ENCODE measurements at regions not wholly inside any gene's neighbourhood (a gene's known extent, or its start where the extent isn't known, plus 50 kb on each side); places are given as distances from the start of the nearest gene placed in this dataset.

- Histone ChIP-seq H3K4me1 (peaks cover 5 to 29% of the 10 kb centered on the region in 2 donors), H3K9me3 (no peaks in the 10 kb centered on the region), H3K4me3 (no peak overlapping the region), H3K36me3 (no peaks in the 10 kb centered on the region), H3K27ac (no peak overlapping the region), H3K27me3 (no peaks in the 10 kb centered on the region)
- intact Hi-C loops (cut with DNase I), result no loop called here
- no peak for TF ChIP-seq CTCF (IDR thresholded peaks at IDR 0.05)
- DNase-seq, result no peak
- ATAC-seq, result peak; percentile 24
Observed at GRCh38 chr14:100398044-100398443, 74.9 kb downstream of the SLC25A47 start.

- no peak for ATAC-seq
- peaks cover 0 to 29% of the 10 kb centered on the region in 2 donors for H3K4me1 ChIP-seq
- intact Hi-C loops (cut with DNase I), result no loop called here
Observed at GRCh38 chr14:100399052-100399849, 76.1 kb downstream of the SLC25A47 start.

GRCh38 chr14:100400115-100400514, 77.0 kb downstream of the SLC25A47 start:
- Histone ChIP-seq H3K36me3 (no peaks in the 10 kb centered on the region), H3K4me1 (peaks cover 0 to 29% of the 10 kb centered on the region in 2 donors), H3K27ac (peak overlapping the region in 1 of 2 donors; percentile 18), H3K4me3 (no peak overlapping the region), H3K27me3 (no peaks in the 10 kb centered on the region), H3K9me3 (no peaks in the 10 kb centered on the region)
- intact Hi-C loops (cut with DNase I), result no loop called here
- no peak for ATAC-seq
- TF ChIP-seq CTCF (IDR thresholded peaks at IDR 0.05), result no peak
- DNase-seq, result no peak

More at GRCh38 chr14:100399052-100399849, 76.1 kb downstream of the SLC25A47 start:
- H3K36me3 ChIP-seq, result no peaks in the 10 kb centered on the region
- no peak for DNase-seq
- no peak overlapping the region for H3K4me3 ChIP-seq
- H3K27ac ChIP-seq, result peak overlapping the region in 1 of 2 donors; percentile 18
- H3K27me3 ChIP-seq, result no peaks in the 10 kb centered on the region
- no peak for TF ChIP-seq CTCF (IDR thresholded peaks at IDR 0.05)
- H3K9me3 ChIP-seq, result no peaks in the 10 kb centered on the region

GRCh38 chr14:100401031-100401692, 78.0 kb downstream of the SLC25A47 start:
- DNase-seq (no peak), ATAC-seq (no peak)
- no peak overlapping the region for H3K27ac ChIP-seq
- no peak for TF ChIP-seq CTCF (IDR thresholded peaks at IDR 0.05)
- H3K27me3 ChIP-seq, result no peaks in the 10 kb centered on the region
- no peak overlapping the region for H3K4me3 ChIP-seq
- no peaks in the 10 kb centered on the region for H3K9me3 ChIP-seq
- intact Hi-C loops (cut with DNase I), result no loop called here
- H3K36me3 ChIP-seq, result no peaks in the 10 kb centered on the region
- peaks cover under 1 to 38% of the 10 kb centered on the region in 2 donors for H3K4me1 ChIP-seq

GRCh38 chr14:100401792-100402191, 78.7 kb downstream of the SLC25A47 start:
- H3K27me3 ChIP-seq, result no peaks in the 10 kb centered on the region
- intact Hi-C loops (cut with DNase I), result no loop called here
- no peak for TF ChIP-seq CTCF (IDR thresholded peaks at IDR 0.05)
- peaks cover 4 to 45% of the 10 kb centered on the region in 2 donors for H3K4me1 ChIP-seq
- ATAC-seq (no peak), DNase-seq (no peak)
- no peaks in the 10 kb centered on the region for H3K9me3 ChIP-seq
- H3K4me3 ChIP-seq, result no peak overlapping the region
- no peak overlapping the region for H3K27ac ChIP-seq
- no peaks in the 10 kb centered on the region for H3K36me3 ChIP-seq
